ENCODE measurements at regions not wholly inside any gene's neighbourhood (a gene's known extent, or its start where the extent isn't known, plus 50 kb on each side); places are given as distances from the start of the nearest gene placed in this dataset.

DNA sequence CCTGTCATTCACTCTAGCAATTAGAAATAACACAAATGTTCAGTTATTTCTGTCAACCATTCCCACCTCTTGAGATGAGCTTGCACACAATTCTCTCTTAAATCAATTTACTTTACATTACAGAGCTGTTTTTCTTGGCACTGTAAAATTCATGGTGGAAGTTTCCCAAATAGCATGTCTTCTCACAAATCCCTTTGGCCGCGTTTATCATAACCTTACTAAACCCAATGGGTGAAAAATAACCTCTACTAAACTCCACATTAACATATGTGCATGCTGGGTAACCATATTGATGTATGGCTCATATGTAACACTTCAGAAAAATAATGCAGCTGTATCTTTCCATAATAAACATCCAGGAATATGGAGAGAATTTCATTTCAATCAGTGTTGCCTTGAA, 75.5 kb upstream of the SULT1C3 start:
- TF ChIP-seq, protein P1, sequence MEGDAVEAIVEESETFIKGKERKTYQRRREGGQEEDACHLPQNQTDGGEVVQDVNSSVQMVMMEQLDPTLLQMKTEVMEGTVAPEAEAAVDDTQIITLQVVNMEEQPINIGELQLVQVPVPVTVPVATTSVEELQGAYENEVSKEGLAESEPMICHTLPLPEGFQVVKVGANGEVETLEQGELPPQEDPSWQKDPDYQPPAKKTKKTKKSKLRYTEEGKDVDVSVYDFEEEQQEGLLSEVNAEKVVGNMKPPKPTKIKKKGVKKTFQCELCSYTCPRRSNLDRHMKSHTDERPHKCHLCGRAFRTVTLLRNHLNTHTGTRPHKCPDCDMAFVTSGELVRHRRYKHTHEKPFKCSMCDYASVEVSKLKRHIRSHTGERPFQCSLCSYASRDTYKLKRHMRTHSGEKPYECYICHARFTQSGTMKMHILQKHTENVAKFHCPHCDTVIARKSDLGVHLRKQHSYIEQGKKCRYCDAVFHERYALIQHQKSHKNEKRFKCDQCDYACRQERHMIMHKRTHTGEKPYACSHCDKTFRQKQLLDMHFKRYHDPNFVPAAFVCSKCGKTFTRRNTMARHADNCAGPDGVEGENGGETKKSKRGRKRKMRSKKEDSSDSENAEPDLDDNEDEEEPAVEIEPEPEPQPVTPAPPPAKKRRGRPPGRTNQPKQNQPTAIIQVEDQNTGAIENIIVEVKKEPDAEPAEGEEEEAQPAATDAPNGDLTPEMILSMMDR (IDR thresholded peaks at IDR 0.05) = no peak
- no peak for TF ChIP-seq EP300 (IDR thresholded peaks at IDR 0.05)
- no peak for TF ChIP-seq POLR2A (IDR thresholded peaks at IDR 0.05)
